ENCODE measurements at regions not wholly inside any gene's neighbourhood (a gene's known extent, or its start where the extent isn't known, plus 50 kb on each side); places are given as distances from the start of the nearest gene placed in this dataset.
A peak's percentile ranks its signal among the peaks of the same experiment; 100 is the strongest.

GRCh38 chr18:34018336-34018735 lies 206.4 kb downstream of the NOL4 start:
- Histone ChIP-seq H3K27me3 (ENCODE audit: insufficient read depth, low read length) (no peaks in the 10 kb centered on the region), H3K4me2 (ENCODE audit: low read length) (no peak overlapping the region), H3F3A (ENCODE audit: insufficient read depth, low read length) (no peaks in the 10 kb centered on the region), H3K27ac (ENCODE audit: low read depth, low read length, poor library complexity, severe bottlenecking) (no peak overlapping the region), H3K9ac (ENCODE audit: low read length) (no peak overlapping the region), H3K4me3 (ENCODE audit: low read depth, low read length, poor library complexity, severe bottlenecking) (no peak overlapping the region), H3K36me3 (ENCODE audit: insufficient read depth, low read length) (no peaks in the 10 kb centered on the region), H2AFZ (ENCODE audit: low read length) (no peak overlapping the region), H3K9me2 (ENCODE audit: low read depth, low read length) (no peaks in the 10 kb centered on the region), H4K20me1 (ENCODE audit: insufficient read depth, low read length) (no peaks in the 10 kb centered on the region), H3K4me1 (ENCODE audit: insufficient read depth, low read length, severe bottlenecking) (peaks cover 3% of the 10 kb centered on the region), H3K79me2 (ENCODE audit: insufficient read depth, low read length) (no peaks in the 10 kb centered on the region), H3K9me3 (ENCODE audit: low read length) (no peaks in the 10 kb centered on the region)
- TF ChIP-seq EZH2 (IDR thresholded peaks at IDR 0.05; ENCODE audit: borderline replicate concordance, low read length) = no peak

GRCh38 chr18:34003687-34004086 lies 221.0 kb downstream of the NOL4 start:
- H3K9me3 ChIP-seq (ENCODE audit: low read length) = no peaks in the 10 kb centered on the region
- no peak overlapping the region for H3K4me2 ChIP-seq (ENCODE audit: low read length)
- H4K20me1 ChIP-seq (ENCODE audit: insufficient read depth, low read length) = no peaks in the 10 kb centered on the region
- no peak overlapping the region for H3K9ac ChIP-seq (ENCODE audit: low read length)
- no peak overlapping the region for H3K27ac ChIP-seq (ENCODE audit: low read depth, low read length, poor library complexity, severe bottlenecking)
- H3K4me1 ChIP-seq (ENCODE audit: insufficient read depth, low read length, severe bottlenecking) = peaks cover 18% of the 10 kb centered on the region
- H3K9me2 ChIP-seq (ENCODE audit: low read depth, low read length) = no peaks in the 10 kb centered on the region
- TF ChIP-seq CTCF (IDR thresholded peaks at IDR 0.05; ENCODE audit: low read length) (no peak), EZH2 (IDR thresholded peaks at IDR 0.05; ENCODE audit: borderline replicate concordance, low read length) (no peak)
- H3F3A ChIP-seq (ENCODE audit: insufficient read depth, low read length) = no peaks in the 10 kb centered on the region
- H3K4me3 ChIP-seq (ENCODE audit: low read depth, low read length, poor library complexity, severe bottlenecking) = no peak overlapping the region
- no peak overlapping the region for H2AFZ ChIP-seq (ENCODE audit: low read length)
- H3K27me3 ChIP-seq (ENCODE audit: insufficient read depth, low read length) = no peaks in the 10 kb centered on the region
- H3K79me2 ChIP-seq (ENCODE audit: insufficient read depth, low read length) = no peaks in the 10 kb centered on the region
- H3K36me3 ChIP-seq (ENCODE audit: insufficient read depth, low read length) = no peaks in the 10 kb centered on the region

GRCh38 chr18:34002130-34002529 lies 222.6 kb downstream of the NOL4 start:
- Histone ChIP-seq H3K9me2 (ENCODE audit: low read depth, low read length) (no peaks in the 10 kb centered on the region), H3K4me2 (ENCODE audit: low read length) (no peak overlapping the region), H2AFZ (ENCODE audit: low read length) (no peak overlapping the region), H4K20me1 (ENCODE audit: insufficient read depth, low read length) (no peaks in the 10 kb centered on the region), H3K27me3 (ENCODE audit: insufficient read depth, low read length) (no peaks in the 10 kb centered on the region), H3K79me2 (ENCODE audit: insufficient read depth, low read length) (no peaks in the 10 kb centered on the region), H3F3A (ENCODE audit: insufficient read depth, low read length) (no peaks in the 10 kb centered on the region), H3K9ac (ENCODE audit: low read length) (no peak overlapping the region), H3K27ac (ENCODE audit: low read depth, low read length, poor library complexity, severe bottlenecking) (peak overlapping the region; percentile 54), H3K4me1 (ENCODE audit: insufficient read depth, low read length, severe bottlenecking) (peaks cover 18% of the 10 kb centered on the region), H3K36me3 (ENCODE audit: insufficient read depth, low read length) (no peaks in the 10 kb centered on the region), H3K4me3 (ENCODE audit: low read depth, low read length, poor library complexity, severe bottlenecking) (no peak overlapping the region), H3K9me3 (ENCODE audit: low read length) (no peaks in the 10 kb centered on the region)
- no peak for TF ChIP-seq EZH2 (IDR thresholded peaks at IDR 0.05; ENCODE audit: borderline replicate concordance, low read length)
- TF ChIP-seq CTCF (IDR thresholded peaks at IDR 0.05; ENCODE audit: low read length) = no peak

GRCh38 chr18:34001376-34001775 lies 223.3 kb downstream of the NOL4 start:
- TF ChIP-seq EZH2 (IDR thresholded peaks at IDR 0.05; ENCODE audit: borderline replicate concordance, low read length) (no peak), CTCF (IDR thresholded peaks at IDR 0.05; ENCODE audit: low read length) (no peak)
- Histone ChIP-seq H3F3A (ENCODE audit: insufficient read depth, low read length) (no peaks in the 10 kb centered on the region), H3K9me3 (ENCODE audit: low read length) (no peaks in the 10 kb centered on the region), H3K27ac (ENCODE audit: low read depth, low read length, poor library complexity, severe bottlenecking) (peak overlapping the region; percentile 54), H3K9ac (ENCODE audit: low read length) (no peak overlapping the region), H3K4me3 (ENCODE audit: low read depth, low read length, poor library complexity, severe bottlenecking) (no peak overlapping the region), H3K9me2 (ENCODE audit: low read depth, low read length) (no peaks in the 10 kb centered on the region), H3K36me3 (ENCODE audit: insufficient read depth, low read length) (no peaks in the 10 kb centered on the region), H2AFZ (ENCODE audit: low read length) (no peak overlapping the region), H3K27me3 (ENCODE audit: insufficient read depth, low read length) (no peaks in the 10 kb centered on the region), H4K20me1 (ENCODE audit: insufficient read depth, low read length) (no peaks in the 10 kb centered on the region), H3K4me2 (ENCODE audit: low read length) (no peak overlapping the region), H3K79me2 (ENCODE audit: insufficient read depth, low read length) (no peaks in the 10 kb centered on the region), H3K4me1 (ENCODE audit: insufficient read depth, low read length, severe bottlenecking) (peaks cover 18% of the 10 kb centered on the region)

Measured in OCI-LY1 (cell line).